Mesothelial cell of epicardium (in vitro differentiated cells): ENCODE measurements at regions not wholly inside any gene's neighbourhood (a gene's known extent, or its start where the extent isn't known, plus 50 kb on each side); places are given as distances from the start of the nearest gene placed in this dataset.
"Not testable (repeated sequence)": the region's sequence is repeated elsewhere in the genome, so short reads cannot be mapped to it uniquely, and the experiment has no call there.

Experiments used
- DNase-seq, 2 experiments: peaks; one replicate each; pipeline ENCODE4 v3.0.0; 2021; ENCODE audit warnings: low spot score in 2 of 2; ENCODE audit not compliant: unreplicated experiment in 2 of 2
- H3K27ac Mint-ChIP-seq: 2 replicates; pipeline ENCODE4 v1.8.0; 2021; ENCODE audit warnings: mixed read lengths
- H3K27me3 Mint-ChIP-seq: 2 replicates; pipeline ENCODE4 v1.8.0; 2021; ENCODE audit warnings: low read depth, mixed read lengths
- H3K36me3 Mint-ChIP-seq: 2 replicates; pipeline ENCODE4 v1.8.0; 2021; ENCODE audit warnings: mixed read lengths
- H3K4me1 Mint-ChIP-seq: 2 replicates; pipeline ENCODE4 v1.8.0; 2021; ENCODE audit warnings: mixed read lengths
- H3K4me3 Mint-ChIP-seq: 2 replicates; pipeline ENCODE4 v1.8.0; 2021; ENCODE audit warnings: mild to moderate bottlenecking, moderate library complexity, mixed read lengths
- H3K9me3 Mint-ChIP-seq: 2 replicates; pipeline ENCODE4 v1.8.0; 2021; ENCODE audit warnings: mixed read lengths

DNA sequence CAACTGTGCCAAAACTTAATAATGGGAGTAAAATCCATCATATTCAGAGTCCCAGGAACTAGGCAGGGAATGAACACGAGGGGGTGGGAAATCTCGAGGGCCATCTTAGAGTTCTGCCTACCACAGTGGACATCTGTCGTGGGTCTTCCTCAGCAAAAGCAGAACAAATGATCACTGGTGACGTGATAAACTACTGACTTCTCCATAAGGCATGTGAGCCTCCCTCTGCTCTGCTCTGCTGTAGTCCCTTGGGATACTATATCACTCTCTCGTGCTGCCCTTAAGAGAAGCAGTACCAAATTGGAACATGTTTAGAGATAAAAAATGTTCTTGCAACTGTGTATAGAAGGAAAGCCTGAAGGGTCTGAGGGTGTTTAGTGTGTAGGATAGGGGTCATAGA, 180.5 kb downstream of the SPDYE17 start:
- H3K27ac Mint-ChIP-seq, H3K9me3 Mint-ChIP-seq, H3K36me3 Mint-ChIP-seq, H3K4me1 Mint-ChIP-seq, H3K27me3 Mint-ChIP-seq, DNase-seq, H3K4me3 Mint-ChIP-seq: not testable (repeated sequence)

DNA sequence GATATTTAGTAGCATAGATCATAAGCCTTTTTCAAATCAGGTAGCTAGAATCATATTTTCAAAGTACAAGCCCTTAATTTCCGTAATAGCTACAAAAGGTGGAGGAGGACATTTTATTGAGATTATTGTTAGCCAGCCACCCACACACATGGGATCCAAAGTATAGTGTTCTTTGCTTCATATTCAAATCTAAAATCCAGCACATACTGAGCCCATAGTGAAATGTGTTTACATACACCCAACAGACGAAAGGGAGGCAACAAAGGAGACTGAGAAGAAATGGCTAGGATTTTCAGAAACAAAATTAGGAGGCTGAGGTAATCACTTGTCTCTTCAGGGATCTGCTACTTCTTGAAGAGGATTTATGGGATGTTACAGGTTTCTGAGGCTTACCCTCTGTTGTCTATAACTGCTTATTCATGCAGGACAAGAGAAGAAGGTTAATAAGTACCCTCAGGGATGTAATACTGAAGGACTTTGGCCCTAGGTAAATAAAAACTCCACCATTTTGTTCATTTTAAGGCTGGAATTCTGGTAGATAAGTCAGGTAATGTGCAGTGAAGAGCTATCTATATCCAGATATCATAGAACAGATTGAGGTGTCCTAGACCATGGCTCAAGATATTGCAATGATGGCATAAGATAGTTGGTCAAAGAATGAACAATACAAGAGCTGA, 182.1 kb downstream of the SPDYE17 start:
- not testable (repeated sequence) for H3K9me3 Mint-ChIP-seq, H3K36me3 Mint-ChIP-seq, H3K27me3 Mint-ChIP-seq, H3K4me3 Mint-ChIP-seq, H3K27ac Mint-ChIP-seq, H3K4me1 Mint-ChIP-seq, DNase-seq

DNA sequence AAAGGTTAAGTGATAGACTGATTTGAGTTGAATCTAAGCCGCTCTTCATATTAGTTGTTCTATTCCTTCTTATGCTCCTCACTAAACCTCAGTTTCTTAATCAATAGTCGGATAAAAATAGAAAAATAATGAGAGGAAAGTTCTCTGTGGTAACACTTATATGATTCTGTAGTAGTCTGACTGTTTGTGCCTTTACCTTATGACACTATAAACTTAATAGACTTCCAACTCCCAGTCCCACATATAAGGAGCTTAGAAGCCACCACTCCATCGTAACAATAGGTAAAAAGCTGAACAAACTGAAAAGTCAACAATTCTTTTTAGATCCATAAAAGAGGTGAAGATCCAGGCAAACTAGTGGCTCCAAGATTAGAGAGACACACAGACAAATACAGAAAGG, 192.3 kb downstream of the SPDYE17 start:
- H3K27me3 Mint-ChIP-seq, H3K27ac Mint-ChIP-seq, H3K4me1 Mint-ChIP-seq, H3K36me3 Mint-ChIP-seq, H3K4me3 Mint-ChIP-seq, DNase-seq: not testable (repeated sequence)
- peaks cover 31% of the 10 kb centered on the region for H3K9me3 Mint-ChIP-seq

DNA sequence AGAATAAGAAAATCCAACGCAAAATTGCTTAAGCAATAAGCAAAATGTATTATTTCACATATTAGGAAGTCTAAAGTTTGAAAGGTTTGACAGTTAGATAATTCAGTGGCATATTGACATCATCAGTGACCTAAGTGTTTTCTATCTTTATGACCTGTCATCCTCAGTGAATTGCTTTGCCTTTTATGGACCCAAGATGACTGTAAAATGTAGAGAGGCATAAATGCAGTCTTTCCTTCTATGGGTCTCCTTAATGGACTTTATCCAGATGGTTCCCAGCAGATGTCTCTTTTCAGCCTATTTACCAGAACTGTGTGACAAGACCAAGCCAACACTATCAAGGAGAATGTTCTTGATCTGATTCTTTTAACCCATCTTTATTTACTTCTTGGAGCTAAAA, 192.9 kb downstream of the SPDYE17 start:
- peaks cover 31% of the 10 kb centered on the region for H3K9me3 Mint-ChIP-seq
- H3K27ac Mint-ChIP-seq, H3K36me3 Mint-ChIP-seq, H3K27me3 Mint-ChIP-seq, H3K4me3 Mint-ChIP-seq, H3K4me1 Mint-ChIP-seq, DNase-seq: not testable (repeated sequence)

DNA sequence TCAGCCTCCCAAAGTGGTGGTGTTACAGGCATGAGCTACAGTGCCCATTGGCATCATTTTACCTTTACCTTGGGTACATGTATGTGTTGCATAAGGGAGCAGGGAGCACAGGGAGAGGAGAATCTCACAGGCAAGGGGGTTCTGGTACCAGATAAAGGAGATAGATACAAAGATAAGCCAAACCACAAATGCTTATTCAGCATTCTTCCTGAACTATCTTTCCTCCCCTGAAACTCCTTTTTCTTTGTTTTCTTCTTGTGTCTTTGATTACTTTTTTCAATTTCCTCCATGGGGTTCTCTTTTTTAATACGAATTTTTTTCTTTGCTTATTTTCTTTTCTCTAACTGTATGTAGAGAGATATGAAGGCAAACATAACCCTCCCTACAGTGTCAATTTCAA, 193.8 kb downstream of the SPDYE17 start:
- H3K36me3 Mint-ChIP-seq, H3K4me1 Mint-ChIP-seq, H3K4me3 Mint-ChIP-seq, DNase-seq, H3K27ac Mint-ChIP-seq, H3K27me3 Mint-ChIP-seq: not testable (repeated sequence)
- peaks cover 31% of the 10 kb centered on the region for H3K9me3 Mint-ChIP-seq

DNA sequence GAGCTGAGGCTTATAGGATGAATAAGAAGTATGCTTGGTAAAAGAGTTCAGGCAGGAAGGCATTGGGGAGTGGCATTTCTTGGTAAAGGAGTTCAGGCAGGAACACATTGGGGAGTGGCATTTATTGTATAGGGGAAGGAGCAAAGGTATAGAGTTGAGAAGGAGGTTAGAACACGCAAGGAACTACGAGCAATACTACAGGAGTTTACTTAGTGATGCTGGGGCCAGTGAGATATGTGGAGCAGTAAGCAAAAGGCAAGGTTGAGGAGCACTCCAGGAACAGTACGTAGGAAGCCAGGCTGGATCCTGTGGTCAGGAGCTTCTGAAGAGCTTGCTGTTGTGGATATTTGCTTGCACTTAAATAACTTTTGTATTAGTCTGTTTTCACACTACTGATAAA, 202.2 kb upstream of the POMZP3 start:
- H3K27me3 Mint-ChIP-seq, H3K27ac Mint-ChIP-seq, H3K4me3 Mint-ChIP-seq, H3K4me1 Mint-ChIP-seq, H3K36me3 Mint-ChIP-seq, DNase-seq: not testable (repeated sequence)
- peaks cover 14% of the 10 kb centered on the region for H3K9me3 Mint-ChIP-seq

DNA sequence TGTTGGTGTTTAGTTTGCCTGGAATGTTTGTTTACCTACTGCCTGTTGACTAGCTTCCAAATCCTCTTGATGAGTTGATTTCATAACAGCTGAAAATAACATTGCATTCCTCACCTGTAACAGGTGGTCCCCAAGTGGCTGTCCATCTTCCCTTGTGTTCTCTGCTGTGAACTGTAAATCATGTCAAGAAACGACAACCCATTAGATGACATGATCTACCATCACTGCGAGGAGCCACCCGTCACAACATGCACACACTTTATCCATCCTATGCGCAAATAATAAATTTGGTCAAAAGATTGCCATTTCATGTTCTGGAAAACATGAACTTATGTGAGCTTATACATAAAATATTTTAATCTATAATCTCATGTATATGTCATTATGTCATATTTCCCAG, 199.1 kb upstream of the POMZP3 start:
- peaks cover 14% of the 10 kb centered on the region for H3K9me3 Mint-ChIP-seq
- not testable (repeated sequence) for H3K4me3 Mint-ChIP-seq, H3K27me3 Mint-ChIP-seq, H3K27ac Mint-ChIP-seq, H3K4me1 Mint-ChIP-seq, H3K36me3 Mint-ChIP-seq, DNase-seq

DNA sequence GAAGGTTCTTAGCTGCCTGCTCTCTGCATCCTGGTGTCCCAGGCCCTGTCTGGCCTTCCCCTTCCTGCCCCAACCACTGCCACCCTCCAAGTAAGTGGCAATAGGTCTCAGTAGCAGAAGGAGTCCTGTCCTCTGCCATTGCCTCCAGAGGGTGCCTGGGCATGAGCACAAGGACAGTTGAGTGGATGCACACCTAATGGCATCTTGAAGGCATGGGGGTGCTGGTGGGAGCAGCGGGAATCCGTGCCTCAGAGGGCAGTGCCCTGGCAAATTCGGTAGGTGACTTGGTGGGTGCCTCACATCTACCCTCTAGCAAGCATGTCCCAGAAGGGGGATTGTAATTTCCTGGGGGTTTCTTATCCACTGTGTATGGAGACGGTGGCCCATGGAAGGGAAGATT, 182.8 kb upstream of the POMZP3 start:
- H3K36me3 Mint-ChIP-seq, H3K9me3 Mint-ChIP-seq, DNase-seq, H3K4me1 Mint-ChIP-seq, H3K27ac Mint-ChIP-seq, H3K4me3 Mint-ChIP-seq, H3K27me3 Mint-ChIP-seq: not testable (repeated sequence)

DNA sequence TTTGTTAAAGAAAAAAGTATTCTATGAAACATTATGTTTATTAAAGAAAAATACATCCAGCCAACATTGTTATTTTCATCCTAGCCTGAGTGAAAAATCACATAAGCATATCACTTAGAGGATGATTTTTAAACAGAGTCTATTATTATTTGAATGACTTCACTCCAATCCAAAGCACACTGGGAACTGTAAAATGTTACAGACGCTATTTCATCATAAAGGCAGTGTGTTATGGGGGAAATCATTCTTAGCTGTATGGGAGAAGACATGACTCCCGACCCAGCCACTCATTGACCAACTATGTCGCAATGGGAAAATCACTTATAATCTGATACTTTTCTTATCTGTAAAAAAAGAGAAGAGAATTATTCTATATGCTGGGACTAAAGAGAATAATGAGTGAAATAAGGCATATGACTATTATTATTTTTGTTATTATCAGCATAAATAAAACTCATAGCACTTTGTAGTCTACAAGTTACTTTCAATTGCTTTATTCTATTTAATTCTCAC, 180.6 kb upstream of the POMZP3 start:
- H3K4me3 Mint-ChIP-seq, DNase-seq, H3K9me3 Mint-ChIP-seq, H3K4me1 Mint-ChIP-seq, H3K36me3 Mint-ChIP-seq, H3K27ac Mint-ChIP-seq, H3K27me3 Mint-ChIP-seq: not testable (repeated sequence)

DNA sequence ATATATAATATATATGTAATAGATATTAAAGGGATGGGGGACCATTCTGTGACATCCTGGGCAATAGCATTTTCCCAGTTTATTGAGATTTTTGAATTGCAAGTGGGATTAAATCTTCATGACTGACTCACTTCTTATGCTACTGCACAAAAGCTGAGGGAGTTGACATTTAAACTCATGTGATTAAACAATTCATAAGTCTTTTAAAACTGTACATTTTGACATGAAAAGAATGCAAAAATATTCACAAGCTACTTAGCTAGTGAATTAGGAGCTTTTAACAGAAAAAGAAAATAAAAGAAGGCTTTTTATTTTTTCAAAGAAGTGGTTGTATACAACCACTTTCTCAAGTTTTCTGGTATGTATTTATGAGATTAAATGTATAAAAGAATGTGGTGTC, 179.4 kb upstream of the POMZP3 start:
- H3K27ac Mint-ChIP-seq = peak overlapping the region; percentile 25
- H3K4me3 Mint-ChIP-seq, H3K9me3 Mint-ChIP-seq, H3K27me3 Mint-ChIP-seq, DNase-seq, H3K36me3 Mint-ChIP-seq, H3K4me1 Mint-ChIP-seq: not testable (repeated sequence)

DNA sequence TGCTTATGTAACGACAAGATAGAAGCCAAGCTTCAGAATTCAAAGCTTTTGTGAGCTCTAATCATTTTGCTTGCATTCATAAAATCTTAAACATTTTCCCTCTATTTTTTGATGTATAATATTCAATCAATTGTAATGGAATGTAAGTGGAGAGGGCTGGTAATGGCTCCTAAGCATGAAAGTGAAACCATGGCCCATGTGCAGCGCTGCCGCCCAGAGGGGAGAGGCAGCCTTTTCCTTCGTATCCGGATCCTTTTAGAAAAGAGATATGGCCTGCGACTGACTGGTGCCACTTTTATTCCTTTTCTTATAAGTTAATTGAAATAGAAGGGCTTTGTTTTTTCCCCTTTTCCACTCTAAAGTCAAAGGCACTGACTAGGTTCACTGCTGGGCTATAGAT, 178.9 kb upstream of the POMZP3 start:
- not testable (repeated sequence) for H3K36me3 Mint-ChIP-seq

DNA sequence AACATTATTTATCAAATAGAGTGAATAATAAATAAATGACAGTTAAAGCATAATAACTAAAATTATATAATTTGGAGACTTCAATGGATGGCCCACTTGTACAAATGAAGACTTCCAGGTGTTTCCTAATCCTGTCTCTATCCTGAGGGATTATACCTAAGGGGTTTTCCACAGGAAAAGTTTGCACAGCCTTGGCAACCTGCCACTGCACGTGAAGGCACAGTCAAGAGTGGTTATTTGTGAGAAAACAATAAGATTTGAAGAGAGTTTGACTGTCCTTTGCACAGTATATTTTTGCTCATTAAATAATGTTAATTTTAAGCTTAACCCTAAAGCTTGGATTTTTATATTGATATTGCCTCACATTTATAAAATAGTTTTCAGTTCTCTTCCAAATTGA, 178.2 kb upstream of the POMZP3 start:
- H3K4me3 Mint-ChIP-seq, H3K27me3 Mint-ChIP-seq, DNase-seq, H3K36me3 Mint-ChIP-seq, H3K9me3 Mint-ChIP-seq, H3K4me1 Mint-ChIP-seq: not testable (repeated sequence)
- H3K27ac Mint-ChIP-seq = peak overlapping the region; percentile 76

More for the DNA sequence above, 178.9 kb upstream of the POMZP3 start:
- not testable (repeated sequence) for DNase-seq, H3K4me1 Mint-ChIP-seq, H3K27me3 Mint-ChIP-seq, H3K4me3 Mint-ChIP-seq, H3K9me3 Mint-ChIP-seq
- H3K27ac Mint-ChIP-seq = peak overlapping the region; percentile 76

DNA sequence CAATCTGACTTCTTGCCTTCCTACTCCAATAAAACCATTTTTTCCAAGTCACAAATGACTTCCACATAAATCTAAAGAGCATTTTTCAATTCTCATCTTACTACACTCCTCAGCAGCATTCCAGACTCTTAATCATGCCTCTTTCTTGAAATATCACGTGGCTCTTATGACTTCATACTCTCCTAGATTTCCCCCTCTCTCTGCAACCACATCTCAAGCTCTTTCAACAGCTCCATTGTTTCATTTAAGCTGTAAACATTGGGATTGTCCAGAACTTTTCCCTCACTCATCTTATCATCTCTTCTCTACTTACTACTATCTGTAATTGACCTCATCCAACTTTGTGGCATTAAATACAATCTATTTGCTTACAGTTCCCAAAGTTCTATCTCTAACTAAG, 170.6 kb upstream of the POMZP3 start:
- not testable (repeated sequence) for H3K36me3 Mint-ChIP-seq, H3K4me3 Mint-ChIP-seq, DNase-seq, H3K4me1 Mint-ChIP-seq, H3K9me3 Mint-ChIP-seq, H3K27ac Mint-ChIP-seq, H3K27me3 Mint-ChIP-seq

DNA sequence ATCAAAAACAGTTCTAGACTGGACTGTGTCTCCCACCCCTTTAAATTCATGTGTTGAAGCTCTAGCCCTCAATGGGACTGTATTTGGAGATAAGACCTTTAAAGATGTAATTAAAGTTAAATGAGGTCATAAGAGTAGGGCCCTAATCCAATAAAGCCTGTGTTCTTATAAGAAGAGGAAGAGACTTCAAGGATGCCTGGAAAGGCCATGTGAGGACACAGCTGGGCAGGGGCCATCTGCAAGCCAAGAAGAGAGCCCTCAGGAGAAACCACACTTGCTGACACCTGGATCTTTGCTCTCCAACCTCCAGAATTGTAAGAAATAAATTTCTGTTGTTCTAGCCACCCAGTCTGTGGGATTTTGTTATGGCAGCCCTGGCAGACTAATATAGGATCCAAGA, 153.6 kb upstream of the POMZP3 start:
- H3K4me3 Mint-ChIP-seq, H3K27me3 Mint-ChIP-seq, H3K9me3 Mint-ChIP-seq, H3K4me1 Mint-ChIP-seq, H3K27ac Mint-ChIP-seq, H3K36me3 Mint-ChIP-seq, DNase-seq: not testable (repeated sequence)

DNA sequence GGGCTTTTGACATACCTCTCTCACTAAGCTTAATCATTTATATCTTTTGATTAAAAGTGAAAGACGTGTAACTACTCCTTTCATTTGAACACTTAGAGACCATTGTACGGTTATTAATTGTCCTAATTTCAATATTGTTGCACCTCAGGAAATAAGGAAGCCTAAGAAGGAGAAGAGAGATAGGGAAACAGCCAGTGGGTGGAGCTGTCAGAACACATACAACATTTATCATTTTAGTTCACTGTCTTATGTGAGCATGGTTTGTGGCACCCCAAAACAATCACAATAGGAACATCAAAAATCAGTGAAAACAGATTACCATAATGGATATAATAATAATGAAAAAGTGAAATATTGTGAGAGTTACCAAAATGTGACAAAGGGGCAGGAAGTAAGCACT, 147.2 kb upstream of the POMZP3 start:
- H3K4me3 Mint-ChIP-seq, H3K27me3 Mint-ChIP-seq, H3K27ac Mint-ChIP-seq, H3K36me3 Mint-ChIP-seq, DNase-seq, H3K4me1 Mint-ChIP-seq: not testable (repeated sequence)
- peaks cover 13% of the 10 kb centered on the region for H3K9me3 Mint-ChIP-seq
